ENCODE measurements at regions not wholly inside any gene's neighbourhood (a gene's known extent, or its start where the extent isn't known, plus 50 kb on each side); places are given as distances from the start of the nearest gene placed in this dataset.

DNA sequence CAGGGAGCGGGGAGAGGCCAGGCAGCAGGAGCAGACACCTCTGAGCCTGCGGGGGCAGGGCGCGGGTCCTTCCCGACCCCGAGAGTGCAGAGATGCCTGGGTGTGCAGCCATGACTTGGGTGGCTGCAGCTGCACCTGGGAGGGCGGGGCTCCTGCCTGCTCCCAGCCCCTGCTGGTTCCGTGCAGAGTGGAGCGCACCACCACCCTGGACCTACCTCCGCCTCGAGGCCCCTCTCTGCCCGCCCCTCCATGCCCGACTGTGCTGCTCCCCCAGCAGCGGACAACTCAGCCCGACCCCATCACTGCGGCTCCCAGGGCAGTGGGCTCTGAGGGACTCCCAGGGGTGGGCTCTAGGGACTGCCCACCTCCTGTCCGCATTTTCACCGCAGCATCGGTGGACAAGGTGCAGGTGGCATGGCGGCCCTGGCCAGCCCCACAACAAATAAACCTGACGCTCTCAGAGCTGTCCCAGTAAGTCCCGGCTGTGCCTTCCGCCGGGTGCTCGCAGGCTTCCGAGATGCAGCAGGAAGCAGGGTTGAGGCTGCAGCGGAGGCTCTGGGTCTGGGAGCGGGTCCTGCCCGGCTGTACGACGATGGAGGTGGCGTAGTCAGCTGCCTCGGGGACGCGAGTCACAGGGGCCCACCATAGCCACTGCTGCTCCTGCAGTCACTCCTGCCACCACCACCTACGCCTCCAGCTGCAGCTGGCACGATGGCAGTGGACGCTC, 392.0 kb upstream of the CCDC196 start:
- Histone ChIP-seq H3K27ac (no peak overlapping the region), H2AFZ (replicated peaks) (no peak overlapping the region), H4K20me1 (ENCODE audit: low read depth) (no peaks in the 10 kb centered on the region), H3K4me3 (no peak overlapping the region), H3F3A (ENCODE audit: low read depth) (no peaks in the 10 kb centered on the region), H3K27me3 (no peaks in the 10 kb centered on the region), H3K4me2 (no peak overlapping the region), H3K9me3 (ENCODE audit: low read depth) (no peaks in the 10 kb centered on the region), H3K36me3 (no peaks in the 10 kb centered on the region), H3K9ac (no peak overlapping the region), H3K4me1 (no peaks in the 10 kb centered on the region), H3K79me2 (ENCODE audit: low read depth) (no peaks in the 10 kb centered on the region)
- no peaks in the 10 kb centered on the region for H3K36me3 Mint-ChIP-seq
- peaks cover 2% of the 10 kb centered on the region for H3K4me1 Mint-ChIP-seq
- H3K27me3 Mint-ChIP-seq (ENCODE audit: insufficient read depth, low read depth) = peaks cover 3% of the 10 kb centered on the region
- H3K27ac Mint-ChIP-seq = no peak overlapping the region
- DNase-seq (ENCODE audit: low spot score) = no peak
- H3K9me3 Mint-ChIP-seq = no peaks in the 10 kb centered on the region
- no peak for TF ChIP-seq EZH2phosphoT487 (IDR thresholded peaks at IDR 0.05)
- TF ChIP-seq, protein P1, sequence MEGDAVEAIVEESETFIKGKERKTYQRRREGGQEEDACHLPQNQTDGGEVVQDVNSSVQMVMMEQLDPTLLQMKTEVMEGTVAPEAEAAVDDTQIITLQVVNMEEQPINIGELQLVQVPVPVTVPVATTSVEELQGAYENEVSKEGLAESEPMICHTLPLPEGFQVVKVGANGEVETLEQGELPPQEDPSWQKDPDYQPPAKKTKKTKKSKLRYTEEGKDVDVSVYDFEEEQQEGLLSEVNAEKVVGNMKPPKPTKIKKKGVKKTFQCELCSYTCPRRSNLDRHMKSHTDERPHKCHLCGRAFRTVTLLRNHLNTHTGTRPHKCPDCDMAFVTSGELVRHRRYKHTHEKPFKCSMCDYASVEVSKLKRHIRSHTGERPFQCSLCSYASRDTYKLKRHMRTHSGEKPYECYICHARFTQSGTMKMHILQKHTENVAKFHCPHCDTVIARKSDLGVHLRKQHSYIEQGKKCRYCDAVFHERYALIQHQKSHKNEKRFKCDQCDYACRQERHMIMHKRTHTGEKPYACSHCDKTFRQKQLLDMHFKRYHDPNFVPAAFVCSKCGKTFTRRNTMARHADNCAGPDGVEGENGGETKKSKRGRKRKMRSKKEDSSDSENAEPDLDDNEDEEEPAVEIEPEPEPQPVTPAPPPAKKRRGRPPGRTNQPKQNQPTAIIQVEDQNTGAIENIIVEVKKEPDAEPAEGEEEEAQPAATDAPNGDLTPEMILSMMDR (IDR thresholded peaks at IDR 0.05) = no peak
- no peak for TF ChIP-seq EZH2 (IDR thresholded peaks at IDR 0.05)
- H3K4me3 Mint-ChIP-seq = no peak overlapping the region

GRCh38 chr14:66099451-66099850, 386.7 kb upstream of the CCDC196 start:
- Histone ChIP-seq H3K27me3 (no peaks in the 10 kb centered on the region), H2AFZ (replicated peaks) (no peak overlapping the region), H3K27ac (no peak overlapping the region), H4K20me1 (ENCODE audit: low read depth) (no peaks in the 10 kb centered on the region), H3K9me3 (ENCODE audit: low read depth) (no peaks in the 10 kb centered on the region), H3K4me3 (no peak overlapping the region), H3K79me2 (ENCODE audit: low read depth) (no peaks in the 10 kb centered on the region), H3K4me1 (no peaks in the 10 kb centered on the region), H3K4me2 (no peak overlapping the region), H3K9ac (no peak overlapping the region), H3F3A (ENCODE audit: low read depth) (no peaks in the 10 kb centered on the region), H3K36me3 (no peaks in the 10 kb centered on the region)
- no peak for TF ChIP-seq EZH2 (IDR thresholded peaks at IDR 0.05)
- TF ChIP-seq, protein P1 (IDR thresholded peaks at IDR 0.05) = no peak
- H3K4me3 Mint-ChIP-seq = no peak overlapping the region
- no peak for DNase-seq (ENCODE audit: low spot score)
- peaks cover 2% of the 10 kb centered on the region for H3K4me1 Mint-ChIP-seq
- no peak overlapping the region for H3K27ac Mint-ChIP-seq
- peaks cover 6% of the 10 kb centered on the region for H3K27me3 Mint-ChIP-seq (ENCODE audit: insufficient read depth, low read depth)
- H3K36me3 Mint-ChIP-seq = no peaks in the 10 kb centered on the region
- H3K9me3 Mint-ChIP-seq = no peaks in the 10 kb centered on the region

- H3K4me1 Mint-ChIP-seq = peaks cover 2% of the 10 kb centered on the region
- no peak overlapping the region for H2AFZ ChIP-seq (replicated peaks)
- no peak overlapping the region for H3K27ac Mint-ChIP-seq
Measured at GRCh38 chr14:66099931-66100330, 386.2 kb upstream of the CCDC196 start.

More at GRCh38 chr14:66099931-66100330, 386.2 kb upstream of the CCDC196 start:
- no peaks in the 10 kb centered on the region for H3K79me2 ChIP-seq (ENCODE audit: low read depth)
- H3K9ac ChIP-seq = no peak overlapping the region
- no peak overlapping the region for H3K4me3 ChIP-seq
- no peak for DNase-seq (ENCODE audit: low spot score)
- H3K27me3 ChIP-seq = no peaks in the 10 kb centered on the region
- H3K27me3 Mint-ChIP-seq (ENCODE audit: insufficient read depth, low read depth) = peaks cover 6% of the 10 kb centered on the region
- no peaks in the 10 kb centered on the region for H3K9me3 ChIP-seq (ENCODE audit: low read depth)
- no peak overlapping the region for H3K4me3 Mint-ChIP-seq
- no peaks in the 10 kb centered on the region for H3K4me1 ChIP-seq
- H3K36me3 Mint-ChIP-seq = no peaks in the 10 kb centered on the region
- no peaks in the 10 kb centered on the region for H3F3A ChIP-seq (ENCODE audit: low read depth)
- TF ChIP-seq EZH2phosphoT487 (IDR thresholded peaks at IDR 0.05) (no peak), EZH2 (IDR thresholded peaks at IDR 0.05) (no peak)
- TF ChIP-seq, protein P1 (IDR thresholded peaks at IDR 0.05) = no peak
- no peaks in the 10 kb centered on the region for H3K9me3 Mint-ChIP-seq
- H3K36me3 ChIP-seq = no peaks in the 10 kb centered on the region
- H3K4me2 ChIP-seq = no peak overlapping the region
- H3K27ac ChIP-seq = no peak overlapping the region
- H4K20me1 ChIP-seq (ENCODE audit: low read depth) = no peaks in the 10 kb centered on the region

All from neural progenitor cell (in vitro differentiated cells).